ENCODE measurements at regions not wholly inside any gene's neighbourhood (a gene's known extent, or its start where the extent isn't known, plus 50 kb on each side); places are given as distances from the start of the nearest gene placed in this dataset.

DNA sequence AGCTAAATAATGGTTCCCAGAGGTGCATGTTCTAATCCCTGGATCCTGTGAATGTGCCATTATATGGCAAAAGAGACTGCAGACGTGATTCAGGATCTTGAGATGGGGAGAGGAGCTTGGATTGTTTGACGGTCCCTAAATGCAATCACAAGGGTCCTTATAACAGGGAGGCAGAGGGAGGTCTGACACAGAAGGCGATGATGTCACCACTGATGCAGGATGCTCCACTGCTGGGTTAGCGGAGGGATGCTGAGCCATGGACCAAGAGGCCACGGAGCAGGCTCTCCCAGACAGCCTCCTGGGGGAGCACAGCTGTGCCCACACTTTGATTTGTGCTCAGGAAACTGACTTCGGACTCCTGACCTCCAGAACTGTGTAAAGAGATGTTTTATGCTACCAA is 156.2 kb downstream of the UXS1 start:
- TF ChIP-seq CTCF (IDR thresholded peaks at IDR 0.05; ENCODE audit: insufficient read depth, low read length) (no peak), REST (IDR thresholded peaks at IDR 0.05; ENCODE audit: insufficient replicate concordance, low read depth) (no peak), GABPA (IDR thresholded peaks at IDR 0.05; ENCODE audit: low read depth) (no peak), POLR2AphosphoS5 (IDR thresholded peaks at IDR 0.05; ENCODE audit: low read depth) (no peak), SPI1 (IDR thresholded peaks at IDR 0.05; ENCODE audit: borderline replicate concordance, low read depth) (no peak)
- Histone ChIP-seq H3K4me3 (replicated peaks; ENCODE audit: insufficient read depth, low read length) (no peak overlapping the region), H3K27me3 (ENCODE audit: insufficient read depth, poor library complexity, severe bottlenecking) (no peaks in the 10 kb centered on the region), H3K27ac (replicated peaks) (no peak overlapping the region)
- DNase-seq (ENCODE audit: low read depth in 1 of 2, low spot score in 1 of 2): no peak

DNA sequence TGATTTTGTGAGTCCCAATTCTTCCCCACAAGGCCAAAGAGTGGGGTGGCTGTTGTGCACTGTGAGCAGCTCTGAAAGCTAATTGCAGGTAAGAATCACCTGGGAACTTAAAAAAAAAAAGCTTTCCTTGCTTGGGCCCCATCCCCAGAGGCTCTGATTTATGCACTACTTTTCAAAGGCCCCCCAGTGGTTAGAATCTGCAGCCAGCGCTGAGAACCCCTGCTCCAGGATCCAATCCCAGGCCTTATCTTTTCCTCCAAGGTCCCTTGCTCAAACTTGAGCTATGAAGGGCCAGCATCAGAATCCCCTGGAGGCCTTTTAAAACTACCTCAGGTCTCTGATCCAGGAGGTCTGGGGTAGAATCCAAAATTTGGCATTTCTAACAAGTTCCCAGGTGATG is 156.8 kb downstream of the UXS1 start:
- Histone ChIP-seq H3K27ac (replicated peaks) (no peak overlapping the region), H3K4me3 (replicated peaks; ENCODE audit: insufficient read depth, low read length) (no peak overlapping the region), H3K27me3 (ENCODE audit: insufficient read depth, poor library complexity, severe bottlenecking) (no peaks in the 10 kb centered on the region)
- TF ChIP-seq CTCF (IDR thresholded peaks at IDR 0.05; ENCODE audit: insufficient read depth, low read length) (no peak), SPI1 (IDR thresholded peaks at IDR 0.05; ENCODE audit: borderline replicate concordance, low read depth) (no peak), REST (IDR thresholded peaks at IDR 0.05; ENCODE audit: insufficient replicate concordance, low read depth) (no peak), GABPA (IDR thresholded peaks at IDR 0.05; ENCODE audit: low read depth) (no peak), POLR2AphosphoS5 (IDR thresholded peaks at IDR 0.05; ENCODE audit: low read depth) (no peak)
- DNase-seq (ENCODE audit: low read depth in 1 of 2, low spot score in 1 of 2): no peak

GRCh38 chr2:106034325-106034724 is 159.8 kb downstream of the UXS1 start:
- no peak for TF ChIP-seq GABPA (IDR thresholded peaks at IDR 0.05; ENCODE audit: low read depth)
- no peak for TF ChIP-seq POLR2AphosphoS5 (IDR thresholded peaks at IDR 0.05; ENCODE audit: low read depth)
- no peak for TF ChIP-seq CTCF (IDR thresholded peaks at IDR 0.05; ENCODE audit: insufficient read depth, low read length)
- no peak for TF ChIP-seq REST (IDR thresholded peaks at IDR 0.05; ENCODE audit: insufficient replicate concordance, low read depth)
- TF ChIP-seq SPI1 (IDR thresholded peaks at IDR 0.05; ENCODE audit: borderline replicate concordance, low read depth): no peak
- no peak for DNase-seq (ENCODE audit: low read depth in 1 of 2, low spot score in 1 of 2)
- Histone ChIP-seq H3K27ac (replicated peaks) (no peak overlapping the region), H3K4me3 (replicated peaks; ENCODE audit: insufficient read depth, low read length) (no peak overlapping the region), H3K27me3 (ENCODE audit: insufficient read depth, poor library complexity, severe bottlenecking) (no peaks in the 10 kb centered on the region)
